Muscle of back (tissue), 3 donors: ENCODE measurements at regions not wholly inside any gene's neighbourhood (a gene's known extent, or its start where the extent isn't known, plus 50 kb on each side); places are given as distances from the start of the nearest gene placed in this dataset.
A peak's percentile ranks its signal among the peaks of the same experiment; 100 is the strongest.

Experiments
- DNase-seq, 3 donors: peaks; one replicate each; pipeline versions ENCODE4 v3.0.0 to v3.0.0-alpha.2; 2013

DNA sequence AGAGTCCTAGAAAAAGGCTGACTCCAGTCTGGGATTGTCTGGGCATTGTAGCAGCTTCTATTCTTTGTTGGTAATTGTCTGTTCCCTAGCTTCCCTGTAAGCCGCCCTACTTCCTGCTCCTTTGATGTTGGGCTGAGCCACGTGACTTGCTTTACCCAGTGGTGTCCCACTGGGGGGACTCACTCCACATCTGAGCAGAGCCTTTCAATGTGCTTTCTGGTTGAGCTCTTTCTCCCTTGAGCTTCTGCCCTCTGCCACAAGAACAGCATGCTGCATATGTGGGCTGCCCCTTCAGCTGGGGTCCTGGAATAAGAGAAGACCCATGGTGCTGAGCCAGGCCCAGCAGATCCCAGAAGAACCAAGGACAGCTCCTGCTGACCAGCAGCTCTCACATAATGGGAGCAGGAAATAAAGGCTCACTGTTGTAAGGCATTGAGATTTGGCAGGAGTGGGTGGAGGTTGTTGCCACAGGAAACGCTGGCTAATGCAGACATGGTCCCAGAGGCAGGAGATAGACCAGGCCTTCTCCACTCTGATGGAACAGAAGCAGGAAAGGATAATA, 276.3 kb upstream of the GJB5 start:
- no peak for DNase-seq

DNA sequence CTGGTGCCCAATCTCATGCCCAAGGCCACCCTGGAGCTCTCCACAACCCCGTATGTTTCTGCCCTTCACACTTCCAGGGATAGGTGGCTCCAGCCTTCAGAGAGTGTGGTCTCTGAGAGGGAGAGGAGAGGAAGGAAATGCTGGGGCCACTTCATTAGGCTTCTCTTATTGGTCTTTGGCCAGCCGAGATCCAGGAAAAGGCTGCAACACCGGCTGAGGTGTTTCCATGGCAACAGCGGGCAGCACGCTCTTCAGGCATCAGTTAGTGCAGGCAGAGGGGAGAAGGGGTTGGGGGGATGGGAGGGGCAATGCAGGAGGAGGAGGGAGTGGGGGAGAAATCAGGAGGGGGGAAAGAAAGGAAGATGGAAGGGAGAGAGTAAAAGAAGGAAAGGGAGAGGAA, 275.1 kb upstream of the GJB5 start:
- DNase-seq: no peak

DNA sequence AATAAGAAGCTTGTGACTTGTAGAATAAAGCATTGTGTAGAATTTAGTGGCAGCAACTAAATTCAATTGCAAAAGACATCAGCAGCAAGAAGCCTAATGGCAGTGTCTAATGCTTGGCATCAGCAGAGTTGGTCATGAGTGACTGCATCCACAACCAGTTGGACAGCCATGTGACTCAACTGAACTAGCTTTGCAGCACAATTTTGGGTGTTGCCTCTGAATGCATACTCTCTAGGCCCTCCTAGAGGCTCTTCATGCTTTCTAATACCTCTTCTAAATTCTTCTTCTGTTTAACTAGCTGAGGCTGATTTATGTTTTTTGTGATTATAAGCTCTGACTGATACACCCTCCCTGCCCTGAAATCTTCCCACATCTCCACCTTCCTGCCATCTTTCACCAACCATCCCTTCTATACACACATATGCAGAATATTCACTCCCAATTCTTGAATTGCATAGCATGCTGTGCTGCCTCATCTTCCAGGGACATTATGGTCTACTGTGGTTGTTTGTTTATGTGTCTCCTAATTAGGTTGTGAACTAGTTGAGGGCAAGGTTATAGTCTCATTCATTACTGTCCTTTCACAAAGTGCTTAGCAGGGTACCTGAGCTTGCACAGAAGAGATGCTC, 266.7 kb upstream of the GJB5 start:
- no peak for DNase-seq

DNA sequence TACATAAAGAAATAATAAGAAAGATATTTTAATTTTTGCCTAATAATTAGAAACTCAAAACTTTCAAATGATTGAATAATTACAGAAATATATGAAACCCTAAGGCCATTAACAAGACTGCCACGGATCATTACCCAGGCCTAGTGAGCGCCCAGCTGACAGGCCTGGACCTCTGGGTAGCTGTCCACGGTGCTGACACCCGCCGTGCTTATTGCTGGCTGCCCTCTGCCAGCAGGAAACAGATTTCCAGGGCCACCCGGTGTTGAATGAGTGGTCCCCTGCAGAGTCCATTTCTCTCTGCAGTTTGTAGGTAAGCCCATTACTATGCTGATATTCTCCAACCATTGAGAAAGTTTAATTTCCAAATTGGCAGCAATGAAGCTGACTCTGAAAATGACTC, 254.4 kb upstream of the GJB5 start:
- peak in 2 of 3 donors; percentile 17 to 44 for DNase-seq

DNA sequence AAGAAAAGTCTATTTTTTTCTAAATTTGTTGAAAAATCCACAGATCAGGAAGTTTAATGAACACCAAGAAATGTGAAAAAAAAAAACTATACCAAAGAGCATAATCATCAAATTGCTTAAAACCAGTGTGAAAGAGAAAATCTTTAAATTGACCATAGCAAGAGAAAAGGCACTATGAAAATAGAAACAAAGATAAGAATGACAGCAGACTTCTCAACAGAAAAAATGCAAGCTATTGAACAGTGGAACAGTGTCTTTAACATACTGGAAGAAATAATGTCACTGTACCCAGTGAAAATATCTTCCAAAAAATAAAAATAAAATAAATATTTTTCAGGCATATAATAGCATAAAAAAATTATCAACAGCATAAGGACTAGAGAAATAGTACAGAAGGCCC, 243.0 kb upstream of the GJB5 start:
- no peak for DNase-seq

DNA sequence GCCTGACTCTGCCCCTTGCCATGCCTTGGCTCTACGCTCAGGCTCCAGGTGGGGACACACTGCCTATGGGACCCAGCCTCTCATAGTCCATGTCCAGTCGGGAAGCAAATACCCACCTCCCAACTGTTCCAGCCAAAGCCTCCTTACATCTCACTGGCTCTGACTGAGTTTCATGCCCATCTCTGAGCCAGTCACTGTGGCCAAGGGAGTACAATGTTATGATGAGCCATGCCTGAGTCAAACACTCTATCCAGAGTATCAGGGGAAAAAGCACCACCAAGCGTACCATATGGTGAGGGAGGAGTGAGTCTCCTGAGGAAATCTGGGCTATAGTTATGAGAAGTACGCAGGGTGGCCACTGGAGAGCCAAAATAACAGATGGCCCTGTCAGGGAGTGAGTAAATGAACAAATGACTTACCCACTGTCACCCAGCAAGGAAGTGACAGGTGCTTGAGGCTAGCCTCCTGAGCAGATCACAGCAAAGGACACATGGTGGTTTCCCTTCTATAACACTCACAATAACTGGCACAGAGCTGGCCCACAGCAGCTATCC, 236.6 kb upstream of the GJB5 start:
- DNase-seq: no peak

DNA sequence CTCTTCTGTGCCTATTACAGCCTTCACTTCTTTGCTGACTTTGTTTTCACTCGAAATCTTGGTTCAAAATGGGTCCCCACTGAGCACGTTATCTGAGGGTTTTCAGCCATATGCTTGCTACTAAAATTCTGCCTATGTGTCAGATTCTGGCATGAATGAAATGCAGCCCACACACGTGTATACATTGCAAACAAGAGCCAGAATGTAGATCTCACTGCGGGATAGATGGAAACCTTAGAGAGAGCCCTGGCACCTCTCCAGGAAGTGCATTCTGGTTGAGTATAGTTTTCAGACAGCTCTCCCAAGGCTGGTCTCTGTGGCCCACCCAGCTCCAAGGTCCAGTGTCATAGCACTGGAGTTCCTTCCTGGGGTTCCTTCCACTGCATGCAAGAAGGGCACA, 234.7 kb upstream of the GJB5 start:
- no peak for DNase-seq

DNA sequence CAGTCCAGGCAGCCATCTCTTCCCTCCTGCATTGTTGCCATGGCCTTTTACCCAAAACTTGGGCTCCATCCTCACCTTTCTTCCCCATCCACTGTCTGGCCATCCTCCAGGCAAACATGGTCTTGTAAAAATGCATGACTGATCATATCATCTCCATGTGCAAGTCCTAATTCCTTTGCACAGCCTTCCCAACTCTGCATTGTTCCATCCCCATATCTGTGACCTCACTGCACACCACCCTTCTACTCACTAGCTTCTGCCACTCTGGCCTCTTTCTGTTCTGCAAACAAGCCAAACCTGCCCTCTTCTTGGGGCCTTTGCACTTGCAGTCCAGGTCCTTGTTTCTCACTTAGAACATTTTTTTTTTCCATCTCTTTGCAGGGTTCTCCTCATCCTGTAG, 230.1 kb upstream of the GJB5 start:
- no peak for DNase-seq

DNA sequence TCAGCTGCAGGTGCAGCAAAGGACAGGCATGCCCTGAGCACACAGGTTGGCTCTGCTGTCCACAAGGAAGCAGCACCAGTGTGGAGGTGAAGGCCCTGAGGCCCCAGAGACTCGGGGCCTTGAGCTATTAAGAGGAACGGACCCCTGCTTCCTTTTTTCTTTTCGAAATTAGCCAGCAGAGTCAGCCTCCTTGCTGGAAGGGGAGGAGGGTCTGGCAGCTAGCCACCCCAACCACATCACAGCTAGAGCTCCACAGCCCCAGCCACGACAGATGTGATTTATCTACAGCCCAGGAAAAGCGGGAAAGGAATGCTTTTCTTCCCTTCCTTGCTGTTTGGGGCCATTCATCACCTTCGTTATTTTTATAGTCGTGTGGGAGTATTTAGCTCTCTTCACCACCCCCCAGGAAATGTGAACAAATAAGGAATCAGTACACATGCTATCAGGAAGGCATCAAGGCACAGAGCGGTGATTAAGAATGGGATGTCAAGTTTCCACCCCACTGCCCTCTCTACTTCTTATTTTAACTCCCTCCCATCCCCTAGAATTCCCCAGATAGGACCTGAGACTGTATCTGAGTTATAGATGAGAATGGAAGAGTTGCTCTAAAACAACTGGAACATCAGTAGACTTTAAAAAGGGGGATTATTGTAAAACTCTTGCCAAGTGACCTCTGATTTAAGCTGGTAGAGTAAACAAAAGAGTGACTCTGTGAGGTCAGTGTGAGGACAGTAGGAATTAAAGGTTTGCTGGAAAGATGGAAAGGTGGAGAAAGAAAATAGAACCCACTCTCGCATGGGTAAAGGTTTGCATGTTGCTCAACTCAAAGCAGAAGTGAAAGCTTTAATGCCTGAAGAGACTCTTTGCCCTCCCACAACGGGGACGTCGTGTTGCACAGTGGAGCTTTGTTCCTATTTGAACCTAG, 224.7 kb upstream of the GJB5 start:
- peak in 2 of 3 donors; percentile 2 to 4 for DNase-seq

DNA sequence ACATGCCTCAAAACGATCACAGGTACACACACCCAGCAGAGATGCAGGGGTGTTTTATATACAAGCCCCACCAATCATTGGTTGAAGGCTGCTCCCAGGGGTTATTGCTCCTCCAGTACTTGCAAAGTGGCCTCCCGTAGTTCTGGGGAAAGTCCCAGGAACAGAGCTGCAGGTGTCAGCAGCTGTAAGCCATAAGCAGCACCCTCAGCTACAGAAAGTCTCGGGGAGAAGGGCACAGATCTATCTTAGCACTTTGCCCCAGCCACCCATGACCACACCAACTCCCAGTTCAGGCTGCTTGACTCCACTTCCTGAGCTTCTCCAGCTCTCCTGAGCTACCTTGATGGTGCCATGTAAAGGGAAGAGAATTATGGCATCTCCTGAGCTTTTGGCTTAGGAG, 222.7 kb upstream of the GJB5 start:
- DNase-seq: no peak

DNA sequence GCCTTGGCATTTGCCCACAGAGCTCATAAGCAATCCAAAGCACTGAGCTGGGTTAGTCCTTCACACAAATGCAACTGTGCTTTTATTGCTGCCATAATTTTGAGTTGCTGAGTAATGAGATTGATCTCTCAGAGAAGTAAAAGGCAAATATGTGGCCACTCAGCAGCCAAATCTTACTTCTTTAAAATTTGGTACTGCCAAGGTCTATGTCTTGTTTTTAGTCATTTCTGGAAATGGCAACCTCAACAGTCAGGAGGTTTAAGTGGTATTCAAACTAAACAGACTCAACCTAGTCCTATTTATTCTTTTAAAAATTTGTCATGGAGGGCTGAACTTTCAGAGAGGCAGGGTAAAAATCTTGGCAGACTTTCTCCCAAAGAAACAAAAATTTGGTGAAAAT, 216.4 kb upstream of the GJB5 start:
- no peak for DNase-seq

DNA sequence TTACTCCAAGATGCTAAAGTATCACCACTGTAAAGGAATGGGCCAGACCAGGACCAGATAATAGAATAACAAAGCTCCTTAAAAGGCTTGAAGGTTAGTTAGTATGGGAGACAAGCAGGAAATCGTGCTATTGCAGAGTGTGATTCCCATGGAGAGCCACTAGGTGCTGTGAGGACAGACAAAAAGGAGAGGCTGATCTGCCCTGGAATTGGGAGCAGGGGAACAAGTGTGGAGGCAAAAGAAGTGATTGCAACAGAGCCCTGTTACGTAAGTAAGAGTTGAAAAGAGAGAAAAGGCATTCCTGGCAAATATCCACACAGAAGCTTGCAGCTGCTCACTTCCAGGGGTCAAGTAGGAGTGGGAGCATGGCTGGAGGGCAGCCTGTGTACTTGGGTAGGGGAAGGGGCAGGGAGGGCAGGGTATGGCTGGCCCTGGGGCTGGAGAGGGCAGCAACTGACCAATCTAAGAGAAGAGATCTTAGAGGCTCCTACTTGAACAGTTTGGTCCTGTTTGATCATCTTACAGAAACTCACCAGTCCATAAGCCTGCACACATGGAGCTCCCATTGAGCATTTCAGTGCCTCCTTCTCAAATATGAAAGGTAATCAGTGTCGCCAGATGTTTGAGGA, 207.7 kb upstream of the GJB5 start:
- DNase-seq: no peak

DNA sequence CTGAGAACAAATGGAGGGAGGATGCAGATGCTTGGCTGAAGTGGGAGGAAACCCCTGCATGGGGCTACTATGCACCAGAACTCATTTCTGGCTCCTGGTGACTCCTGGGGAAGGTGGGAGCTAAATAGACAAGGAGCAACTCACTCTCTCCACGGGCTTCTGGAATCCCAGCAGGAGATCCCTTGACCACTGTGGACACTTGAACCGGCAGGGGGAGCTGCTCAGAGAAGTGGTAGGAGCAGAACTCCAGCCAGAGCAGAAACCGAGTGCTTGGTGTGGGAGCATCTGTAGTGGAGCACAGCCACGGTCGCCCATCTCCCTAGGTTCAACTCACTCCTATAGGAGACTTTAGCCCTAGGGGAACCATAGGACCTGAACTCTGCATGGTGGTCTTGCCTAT, 205.6 kb upstream of the GJB5 start:
- DNase-seq: no peak

DNA sequence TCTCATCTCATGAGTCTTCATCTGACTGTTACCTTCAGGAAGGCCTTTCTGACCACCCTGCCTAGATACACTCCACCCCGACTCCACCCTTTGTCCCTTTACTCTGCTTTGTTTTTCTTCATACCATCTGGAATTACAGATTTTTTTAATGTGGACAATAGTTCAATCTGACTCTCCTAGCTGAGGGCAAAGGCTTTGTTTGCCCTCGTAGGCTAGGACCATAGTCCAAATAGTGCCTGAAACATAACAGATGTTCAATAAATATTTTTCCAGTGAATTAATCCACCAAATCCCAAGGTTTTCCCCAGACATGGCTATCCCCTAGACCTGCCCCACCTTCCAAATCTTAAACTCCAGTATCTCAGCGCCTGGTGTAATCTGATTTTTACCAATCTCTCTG, 176.5 kb upstream of the GJB5 start:
- no peak for DNase-seq

DNA sequence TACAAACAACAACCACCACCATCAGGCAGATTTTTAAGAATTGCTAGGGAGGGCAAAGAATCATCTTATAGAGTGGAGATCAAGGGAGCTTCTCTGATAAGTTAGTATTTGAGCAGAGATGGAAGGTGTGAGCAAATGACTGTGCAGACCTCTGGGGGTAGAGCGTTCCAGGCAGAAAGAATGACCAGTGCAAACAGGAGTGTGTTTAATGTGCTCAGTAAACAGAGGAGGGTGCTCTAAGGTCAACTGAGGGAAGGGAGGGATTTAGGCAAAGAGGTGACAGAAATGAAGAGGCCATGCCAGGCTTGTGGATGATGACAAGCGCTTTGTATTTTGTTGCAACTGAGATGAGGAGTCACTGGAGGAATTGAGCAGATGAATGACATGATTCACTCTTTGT, 172.5 kb upstream of the GJB5 start:
- DNase-seq: no peak

DNA sequence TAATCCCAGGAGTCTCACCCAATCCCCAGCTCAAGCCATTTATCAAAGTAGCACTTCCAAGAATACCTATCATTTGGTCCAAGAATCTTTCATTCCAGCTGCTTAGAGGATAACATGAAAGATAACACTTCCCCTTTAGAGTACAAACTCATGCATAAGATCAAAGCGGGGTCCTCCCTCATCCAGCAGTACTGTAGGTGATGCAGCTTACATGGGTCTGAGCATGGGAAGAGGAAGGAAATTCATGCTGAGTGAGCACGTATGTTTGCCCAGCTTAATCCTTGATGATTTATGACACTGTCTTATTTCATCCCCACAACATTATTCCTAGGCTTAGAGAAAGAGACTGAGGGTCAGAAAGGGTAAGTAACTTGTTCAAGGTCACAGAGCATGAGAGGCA, 167.1 kb upstream of the GJB5 start:
- no peak for DNase-seq

DNA sequence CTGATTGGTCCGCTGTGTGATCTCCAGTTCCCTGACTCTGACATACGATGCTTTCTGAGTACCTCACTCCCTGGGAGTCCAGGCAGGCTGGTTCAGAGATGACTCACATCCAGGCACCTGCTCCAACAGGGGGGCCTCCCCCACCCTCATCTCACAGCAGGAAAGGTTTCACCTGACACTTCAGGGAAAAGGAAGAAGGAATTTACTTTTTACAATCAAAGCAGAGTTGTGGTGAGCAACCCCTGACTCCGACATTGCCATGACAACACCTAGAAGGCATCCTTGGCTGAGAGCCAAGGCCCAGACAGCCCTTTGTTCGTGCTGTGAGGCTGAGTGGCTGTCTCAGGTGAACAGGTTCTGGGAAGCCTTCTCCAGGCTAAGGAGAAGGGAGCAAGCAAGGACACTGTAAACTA, 164.6 kb upstream of the GJB5 start:
- DNase-seq: peak in 1 of 3 donors; percentile 1

DNA sequence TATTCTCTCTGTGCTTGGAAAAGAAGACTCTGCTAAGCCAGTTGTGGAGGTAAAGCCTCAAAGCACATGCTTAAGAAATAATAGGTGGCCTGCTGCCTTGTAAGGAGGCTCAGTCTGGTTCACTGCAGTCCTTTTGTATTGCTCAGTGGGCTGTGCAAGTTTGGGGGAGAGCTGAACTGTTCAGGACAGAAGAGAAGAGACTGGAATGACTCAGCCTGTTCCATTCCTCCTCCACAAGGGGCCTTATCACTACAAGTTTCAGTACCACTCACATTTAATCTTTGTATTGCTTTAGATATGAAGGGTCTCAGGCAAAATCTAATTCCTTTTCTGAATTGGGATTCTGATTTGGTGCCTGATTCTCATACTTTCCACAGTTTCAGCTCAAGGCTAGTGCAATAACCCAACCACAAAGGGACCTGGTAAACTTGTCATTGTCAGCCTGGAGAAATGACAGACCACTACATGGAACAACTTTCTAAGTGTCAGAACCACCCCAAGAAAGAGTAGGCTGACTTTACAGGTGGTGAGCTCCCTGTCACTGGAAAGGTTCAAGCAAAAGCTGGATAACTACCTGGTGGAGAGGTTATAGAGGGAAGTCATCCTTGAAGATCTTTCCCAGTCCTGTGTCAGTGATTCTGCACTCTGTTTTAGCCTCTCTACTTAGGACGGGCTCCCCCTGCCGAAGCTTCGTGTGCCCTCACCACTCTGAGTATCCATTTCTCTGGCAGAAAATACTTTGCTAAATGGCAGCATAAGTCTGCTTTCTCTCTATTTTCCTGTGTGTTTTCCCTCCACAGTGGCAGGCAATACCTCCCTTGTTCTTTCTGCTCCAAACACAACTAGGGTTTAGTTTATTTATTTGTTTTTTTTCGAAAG, 162.9 kb upstream of the GJB5 start:
- DNase-seq: no peak

DNA sequence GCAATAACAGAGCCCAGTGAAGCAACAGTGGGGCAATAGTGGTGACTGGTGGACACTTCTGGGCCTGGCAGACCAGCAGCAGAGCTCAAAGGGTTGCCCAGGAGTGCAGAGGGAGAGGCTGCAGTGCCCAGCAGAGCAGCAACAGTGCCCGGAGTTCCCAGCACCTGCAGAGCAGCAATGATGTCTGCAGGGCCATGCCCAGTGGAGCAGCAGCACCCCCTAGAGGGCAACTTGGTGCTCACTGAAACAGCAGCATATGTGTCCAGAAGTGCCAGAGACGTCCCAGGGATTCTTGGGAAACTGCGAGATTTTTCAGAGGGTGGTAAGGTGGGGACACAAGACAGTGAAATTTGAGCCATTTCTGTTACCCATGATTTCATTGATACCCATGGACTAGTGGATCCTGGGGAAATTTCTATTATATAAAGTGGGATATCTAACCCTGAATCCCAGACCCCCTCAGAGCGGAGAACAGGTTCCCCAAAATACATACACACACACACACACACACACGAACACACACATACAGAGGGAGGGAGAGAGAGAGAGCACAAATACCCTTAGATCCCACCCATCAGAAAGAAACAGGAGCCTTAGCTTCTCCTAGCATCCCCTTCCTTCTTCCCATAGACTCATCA, 156.9 kb upstream of the GJB5 start:
- DNase-seq: peak; percentile 13 to 45 (median 25)

DNA sequence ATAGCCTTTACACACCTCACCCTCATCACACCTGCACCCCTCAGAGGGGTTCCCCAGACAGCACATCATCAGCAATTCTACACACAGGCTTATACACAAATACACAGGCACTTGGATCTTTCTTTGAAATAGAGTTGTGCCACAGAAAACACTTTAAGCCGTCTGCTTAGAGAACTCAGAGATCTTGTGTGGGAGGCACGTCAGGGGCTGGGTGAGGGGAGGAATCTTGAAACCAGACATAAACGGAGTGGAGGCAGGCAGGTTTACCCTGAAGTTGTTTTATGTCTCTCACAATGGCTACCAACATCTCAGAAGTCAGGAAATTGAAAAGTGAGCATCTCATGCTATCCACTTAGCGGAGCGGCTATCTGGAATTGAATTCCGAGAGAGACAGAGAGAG, 151.9 kb upstream of the GJB5 start:
- no peak for DNase-seq

DNA sequence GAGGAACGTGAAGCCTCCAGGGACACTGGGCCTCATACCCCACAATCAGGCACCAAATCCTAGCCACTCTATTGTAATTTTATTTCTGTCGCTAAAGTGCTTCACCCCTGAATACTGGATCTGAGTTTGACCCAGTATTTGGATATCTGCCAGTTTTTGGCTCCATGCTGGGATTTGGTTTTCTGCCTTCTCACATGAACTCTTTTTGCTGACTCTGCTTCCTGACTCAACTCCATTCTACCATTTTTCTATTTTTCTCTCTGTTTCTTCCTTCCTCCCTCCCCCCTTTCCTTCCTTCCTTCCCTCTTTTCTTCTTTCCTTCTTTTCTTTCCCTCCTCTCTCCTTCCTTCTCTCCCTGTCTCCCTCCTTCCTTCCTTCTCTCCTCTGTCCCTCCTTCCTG, 151.3 kb upstream of the GJB5 start:
- DNase-seq: no peak
